ENCODE measurements at regions not wholly inside any gene's neighbourhood (a gene's known extent, or its start where the extent isn't known, plus 50 kb on each side); places are given as distances from the start of the nearest gene placed in this dataset.

DNA sequence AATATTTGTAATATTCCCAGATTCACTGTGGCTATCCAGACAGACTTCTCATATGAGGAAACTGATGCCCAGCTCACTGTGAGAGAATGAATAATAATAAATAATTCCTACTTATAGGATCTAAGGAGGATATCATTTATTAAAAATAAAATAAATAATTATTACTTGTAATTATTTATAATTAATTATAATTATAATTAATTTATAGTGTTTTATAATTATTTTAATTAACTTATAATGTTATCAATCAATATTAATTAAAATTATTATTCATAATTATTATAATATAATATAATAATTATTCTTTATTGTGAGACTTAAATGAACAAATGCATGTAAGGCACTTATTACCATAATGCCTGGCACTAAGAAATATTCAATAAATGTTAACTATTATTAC is 192.8 kb downstream of the GALC start:
- Histone ChIP-seq H3K4me1 (ENCODE audit: control insufficient read depth, insufficient read depth, low read length) (no peaks in the 10 kb centered on the region), H3K23ac (ENCODE audit: low read depth, low read length) (no peak overlapping the region), H2AFZ (replicated peaks; ENCODE audit: low read length, poor library complexity) (no peak overlapping the region), H4K8ac (ENCODE audit: low read depth in 2 of 2, low read length in 2 of 2) (no peak overlapping the region), H3K27ac (ENCODE audit: insufficient read depth, low read length) (no peak overlapping the region), H3K36me3 (ENCODE audit: control insufficient read depth, insufficient read depth, low read length) (no peaks in the 10 kb centered on the region), H4K91ac (ENCODE audit: insufficient read depth, low read depth, low read length) (no peak overlapping the region), H2AK5ac (ENCODE audit: low read depth, low read length) (no peak overlapping the region), H3K4me3 (ENCODE audit: insufficient read depth, low read depth, low read length) (no peak overlapping the region), H3K27me3 (ENCODE audit: control insufficient read depth, insufficient read depth, low read length) (no peaks in the 10 kb centered on the region), H3K9me3 (ENCODE audit: control insufficient read depth, insufficient read depth, low read length) (peaks cover 22% of the 10 kb centered on the region), H2BK5ac (ENCODE audit: low read depth, low read length, poor library complexity, severe bottlenecking) (no peak overlapping the region), H3K79me1 (ENCODE audit: low read depth in 1 of 2, low read length in 2 of 2) (no peaks in the 10 kb centered on the region), H3K4ac (ENCODE audit: low read depth, low read length) (no peak overlapping the region), H3K9me1 (ENCODE audit: insufficient read depth, low read length) (no peaks in the 10 kb centered on the region), H2BK15ac (ENCODE audit: low read depth, low read length) (no peak overlapping the region), H2BK20ac (ENCODE audit: low read depth, low read length) (no peak overlapping the region), H3K9ac (ENCODE audit: low read depth, low read length) (no peak overlapping the region), H3K4me2 (ENCODE audit: low read depth, low read length) (no peak overlapping the region), H3K56ac (ENCODE audit: extremely low read depth, insufficient read depth, low read length) (no peak overlapping the region), H3K18ac (ENCODE audit: low read depth, low read length) (no peak overlapping the region), H2AK9ac (replicated peaks; ENCODE audit: low read depth, low read length, poor library complexity) (no peak overlapping the region), H3K14ac (replicated peaks; ENCODE audit: low read depth, low read length) (no peak overlapping the region), H2BK120ac (ENCODE audit: low read depth, low read length) (no peak overlapping the region), H4K5ac (ENCODE audit: low read depth, low read length) (no peak overlapping the region), H4K20me1 (ENCODE audit: insufficient read depth, low read length) (no peaks in the 10 kb centered on the region)
- BruUV-seq (replicated peaks), result no TSS peak
- ChIA-PET CTCF (no interaction called here), POLR2A (ENCODE audit: unreplicated experiment) (no interaction called here)
- in situ Hi-C loops (cut with MboI; ENCODE audit: low sequenced_read_pairs) (no loop called here), dilution Hi-C loops (cut with HindIII; ENCODE audit: low sequenced_read_pairs, unreplicated experiment) (no loop called here), intact Hi-C loops (cut with micrococcal nuclease) (no loop called here)
- DNase-seq (no peak), ATAC-seq (ENCODE audit: low read depth) (no peak)
- TF ChIP-seq, protein P1, sequence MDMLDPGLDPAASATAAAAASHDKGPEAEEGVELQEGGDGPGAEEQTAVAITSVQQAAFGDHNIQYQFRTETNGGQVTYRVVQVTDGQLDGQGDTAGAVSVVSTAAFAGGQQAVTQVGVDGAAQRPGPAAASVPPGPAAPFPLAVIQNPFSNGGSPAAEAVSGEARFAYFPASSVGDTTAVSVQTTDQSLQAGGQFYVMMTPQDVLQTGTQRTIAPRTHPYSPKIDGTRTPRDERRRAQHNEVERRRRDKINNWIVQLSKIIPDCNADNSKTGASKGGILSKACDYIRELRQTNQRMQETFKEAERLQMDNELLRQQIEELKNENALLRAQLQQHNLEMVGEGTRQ (IDR thresholded peaks at IDR 0.05; ENCODE audit: low read depth, low read length), result no peak
- TF ChIP-seq RFX5 (IDR thresholded peaks at IDR 0.05; ENCODE audit: low read depth, low read length) (no peak), BHLHE40 (IDR thresholded peaks at IDR 0.05; ENCODE audit: low read depth, low read length) (no peak), MXI1 (IDR thresholded peaks at IDR 0.05; ENCODE audit: borderline replicate concordance, low read depth, low read length) (no peak), CHD1 (IDR thresholded peaks at IDR 0.05; ENCODE audit: low read depth, low read length) (no peak), RAD21 (IDR thresholded peaks at IDR 0.05; ENCODE audit: low read length) (no peak), CEBPB (IDR thresholded peaks at IDR 0.05; ENCODE audit: low read depth, low read length) (no peak), RCOR1 (IDR thresholded peaks at IDR 0.05; ENCODE audit: insufficient replicate concordance, low read length) (no peak), NFE2L2 (IDR thresholded peaks at IDR 0.05; ENCODE audit: low read depth, low read length) (no peak), MAFK (IDR thresholded peaks at IDR 0.05; ENCODE audit: low read depth, low read length) (no peak), SMC3 (IDR thresholded peaks at IDR 0.05; ENCODE audit: low read depth, low read length) (no peak), MAZ (IDR thresholded peaks at IDR 0.05; ENCODE audit: borderline replicate concordance, low read depth, low read length) (no peak), POLR2A (IDR thresholded peaks at IDR 0.05; ENCODE audit: low read depth, low read length) (no peak), FOS (IDR thresholded peaks at IDR 0.05; ENCODE audit: low read depth, low read length) (no peak)
- TF ChIP-seq, protein P2, sequence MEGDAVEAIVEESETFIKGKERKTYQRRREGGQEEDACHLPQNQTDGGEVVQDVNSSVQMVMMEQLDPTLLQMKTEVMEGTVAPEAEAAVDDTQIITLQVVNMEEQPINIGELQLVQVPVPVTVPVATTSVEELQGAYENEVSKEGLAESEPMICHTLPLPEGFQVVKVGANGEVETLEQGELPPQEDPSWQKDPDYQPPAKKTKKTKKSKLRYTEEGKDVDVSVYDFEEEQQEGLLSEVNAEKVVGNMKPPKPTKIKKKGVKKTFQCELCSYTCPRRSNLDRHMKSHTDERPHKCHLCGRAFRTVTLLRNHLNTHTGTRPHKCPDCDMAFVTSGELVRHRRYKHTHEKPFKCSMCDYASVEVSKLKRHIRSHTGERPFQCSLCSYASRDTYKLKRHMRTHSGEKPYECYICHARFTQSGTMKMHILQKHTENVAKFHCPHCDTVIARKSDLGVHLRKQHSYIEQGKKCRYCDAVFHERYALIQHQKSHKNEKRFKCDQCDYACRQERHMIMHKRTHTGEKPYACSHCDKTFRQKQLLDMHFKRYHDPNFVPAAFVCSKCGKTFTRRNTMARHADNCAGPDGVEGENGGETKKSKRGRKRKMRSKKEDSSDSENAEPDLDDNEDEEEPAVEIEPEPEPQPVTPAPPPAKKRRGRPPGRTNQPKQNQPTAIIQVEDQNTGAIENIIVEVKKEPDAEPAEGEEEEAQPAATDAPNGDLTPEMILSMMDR (conservative IDR thresholded peaks at IDR 0.05; ENCODE audit: low read depth, low read length), result no peak
- TF ChIP-seq, protein P3, sequence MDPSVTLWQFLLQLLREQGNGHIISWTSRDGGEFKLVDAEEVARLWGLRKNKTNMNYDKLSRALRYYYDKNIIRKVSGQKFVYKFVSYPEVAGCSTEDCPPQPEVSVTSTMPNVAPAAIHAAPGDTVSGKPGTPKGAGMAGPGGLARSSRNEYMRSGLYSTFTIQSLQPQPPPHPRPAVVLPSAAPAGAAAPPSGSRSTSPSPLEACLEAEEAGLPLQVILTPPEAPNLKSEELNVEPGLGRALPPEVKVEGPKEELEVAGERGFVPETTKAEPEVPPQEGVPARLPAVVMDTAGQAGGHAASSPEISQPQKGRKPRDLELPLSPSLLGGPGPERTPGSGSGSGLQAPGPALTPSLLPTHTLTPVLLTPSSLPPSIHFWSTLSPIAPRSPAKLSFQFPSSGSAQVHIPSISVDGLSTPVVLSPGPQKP (IDR thresholded peaks at IDR 0.05; ENCODE audit: borderline replicate concordance, low read depth, low read length), result no peak

Measured in IMR-90 (cell line).